Head of caudate nucleus (tissue), 42 donors: ENCODE measurements at regions not wholly inside any gene's neighbourhood (a gene's known extent, or its start where the extent isn't known, plus 50 kb on each side); places are given as distances from the start of the nearest gene placed in this dataset.
"Not testable (repeated sequence)": the region's sequence is repeated elsewhere in the genome, so short reads cannot be mapped to it uniquely, and the experiment has no call there.

Experiments used
- DNase-seq, 42 donors: peaks; one replicate each; pipeline versions ENCODE4 v3.0.0 to v3.0.0-alpha.2; 2020 to 2021; ENCODE audit warnings: mixed read lengths in 7 of 42
- intact Hi-C: fragments of 100-400 bp; cut with DNase I; formaldehyde crosslinking; loops from one replicate; pipeline ENCODE4 v1.15.0; 2022

DNA sequence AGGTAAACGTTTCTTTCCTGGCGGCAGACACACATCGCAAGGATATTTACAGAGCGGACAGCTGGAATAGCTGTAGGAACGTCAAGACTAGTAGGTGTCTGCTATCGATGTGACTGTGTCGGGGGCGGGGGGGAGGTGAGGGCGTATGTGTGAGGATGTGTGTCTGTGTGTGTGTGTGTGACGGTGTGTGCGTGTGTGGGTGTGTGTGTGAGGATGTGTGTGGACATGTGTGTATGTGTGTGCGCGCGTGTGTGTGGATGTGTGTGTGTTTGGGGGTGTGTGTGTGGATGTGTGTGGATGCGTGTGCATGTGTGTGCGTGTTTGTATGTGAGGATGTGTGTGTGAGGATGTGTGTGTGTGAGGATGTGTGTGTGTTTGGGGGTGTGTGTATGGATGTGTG is 55.4 kb downstream of the PNMA6F start:
- DNase-seq = peak in 7 of 42 donors; percentile 1 to 18 (median 8)
- intact Hi-C loops = not testable (repeated sequence)

- DNase-seq, intact Hi-C loops: not testable (repeated sequence)
These were observed 61.1 kb downstream of the PNMA6F start for GRCh38 chrX:153260468-153260867.

DNA sequence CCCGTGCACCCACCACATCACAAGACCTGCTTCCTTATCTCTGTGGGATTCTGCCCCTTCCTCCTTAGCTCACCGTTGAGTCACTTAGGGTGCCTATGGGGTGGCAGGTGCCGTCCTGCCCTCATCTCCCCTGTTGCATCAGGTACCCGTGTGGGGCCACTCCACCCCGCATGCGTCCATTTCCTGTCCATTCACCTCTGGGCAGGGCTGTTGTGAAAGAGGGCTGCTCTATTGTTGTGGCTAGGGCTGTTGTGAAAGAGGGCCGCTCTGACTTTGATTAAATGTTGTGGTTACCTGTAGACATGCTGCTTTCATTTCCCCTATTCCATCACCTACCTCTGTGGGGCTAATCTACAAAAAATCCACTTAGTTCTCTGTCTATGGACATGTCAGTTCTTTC is 68.3 kb downstream of the PNMA6F start:
- intact Hi-C loops, DNase-seq: not testable (repeated sequence)

GRCh38 chrX:153252378-153253129 is 69.0 kb downstream of the PNMA6F start:
- intact Hi-C loops, DNase-seq: not testable (repeated sequence)

DNA sequence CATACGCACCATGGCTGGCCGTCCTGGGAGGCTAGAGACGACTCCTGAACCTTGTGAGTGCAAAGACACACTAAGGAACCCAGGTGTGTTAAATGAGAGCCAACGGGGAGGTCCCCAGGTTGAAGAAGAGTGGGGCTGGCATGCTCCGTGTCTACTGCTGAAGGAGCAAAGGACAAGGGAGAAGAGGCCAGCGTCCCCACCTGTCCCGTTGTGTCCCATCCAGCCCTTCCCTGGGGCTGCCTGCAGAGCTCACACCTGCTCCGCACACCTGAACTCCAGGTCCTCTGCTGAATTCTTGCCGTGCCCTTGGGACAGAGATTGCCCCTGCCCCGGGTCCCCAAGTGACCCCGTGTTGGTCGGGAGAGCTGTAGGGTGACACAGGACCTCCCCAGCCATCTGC is 69.6 kb downstream of the PNMA6F start:
- intact Hi-C loops, DNase-seq: not testable (repeated sequence)

DNA sequence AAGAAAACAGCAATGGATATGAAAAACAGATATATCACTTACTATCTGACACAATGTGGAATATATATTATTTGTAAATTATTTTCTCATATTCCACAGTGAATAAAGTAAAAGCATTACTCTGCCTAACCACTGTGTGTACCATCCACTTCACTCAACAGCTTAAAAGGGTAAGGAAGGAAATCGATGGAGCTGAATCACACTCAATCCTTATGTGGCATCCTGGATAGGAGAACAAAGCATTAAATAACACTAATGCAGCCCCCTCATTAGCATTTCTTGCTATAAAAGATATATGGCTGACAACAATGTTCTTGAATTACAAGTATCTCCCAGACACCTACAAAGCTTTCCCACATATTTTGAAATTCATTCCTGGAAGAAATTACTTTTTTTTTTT is 70.8 kb downstream of the PNMA6F start:
- DNase-seq, intact Hi-C loops: not testable (repeated sequence)

DNA sequence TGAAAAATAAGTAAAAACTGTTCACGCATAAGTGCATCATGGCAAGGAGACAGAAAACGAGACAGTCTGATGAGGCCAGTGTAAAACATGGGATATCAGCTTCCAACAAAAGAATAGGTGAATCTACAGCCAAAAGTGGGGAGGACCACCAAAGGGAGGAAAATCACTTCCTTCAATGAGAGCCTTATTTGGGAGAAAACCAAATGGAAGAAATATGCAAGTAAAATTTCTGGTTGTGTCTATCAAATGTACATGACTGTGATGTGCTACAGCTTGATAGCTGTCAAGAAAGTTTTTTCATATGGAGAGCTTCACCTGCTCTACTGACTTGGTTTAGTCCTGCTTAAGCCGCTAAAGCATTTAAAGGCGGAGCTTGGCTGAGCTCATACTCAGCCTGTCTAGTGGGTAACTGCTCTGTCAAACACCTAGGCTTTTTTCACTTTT is 66.2 kb downstream of the MAGEA1 start:
- intact Hi-C loops = no loop called here
- DNase-seq = no peak

DNA sequence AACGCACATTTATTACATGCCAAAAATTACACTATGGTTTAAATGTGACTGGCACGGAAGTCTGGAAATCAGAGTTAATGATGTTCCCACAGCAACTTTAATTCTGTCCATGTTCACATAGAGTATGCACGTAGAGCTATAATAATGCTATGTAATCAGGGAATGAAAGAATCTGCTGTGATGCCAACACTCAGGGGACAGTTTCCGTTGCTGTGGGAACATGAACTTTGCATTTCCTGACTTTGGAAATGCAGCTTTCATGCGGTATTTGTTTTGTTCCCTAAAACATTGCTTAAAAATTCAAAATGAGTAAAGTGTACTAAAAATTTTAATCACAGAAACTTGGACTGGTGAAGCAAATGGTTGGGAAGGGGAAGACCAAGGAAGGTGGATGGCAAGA is 65.7 kb downstream of the MAGEA1 start:
- no peak for DNase-seq

GRCh38 chrX:153238361-153238760 is 59.3 kb downstream of the MAGEA1 start:
- intact Hi-C loops = no loop called here
- DNase-seq = no peak

More for the DNA sequence above, 65.7 kb downstream of the MAGEA1 start:
- intact Hi-C loops = no loop called here
